D341Med (cell line): ENCODE measurements at regions not wholly inside any gene's neighbourhood (a gene's known extent, or its start where the extent isn't known, plus 50 kb on each side); places are given as distances from the start of the nearest gene placed in this dataset.
"Not testable (repeated sequence)": the region's sequence is repeated elsewhere in the genome, so short reads cannot be mapped to it uniquely, and the experiment has no call there.

Experiments
- DNase-seq: peaks from one replicate; pipeline ENCODE4 v3.0.0; 2012; ENCODE audit warnings: low spot score

DNA sequence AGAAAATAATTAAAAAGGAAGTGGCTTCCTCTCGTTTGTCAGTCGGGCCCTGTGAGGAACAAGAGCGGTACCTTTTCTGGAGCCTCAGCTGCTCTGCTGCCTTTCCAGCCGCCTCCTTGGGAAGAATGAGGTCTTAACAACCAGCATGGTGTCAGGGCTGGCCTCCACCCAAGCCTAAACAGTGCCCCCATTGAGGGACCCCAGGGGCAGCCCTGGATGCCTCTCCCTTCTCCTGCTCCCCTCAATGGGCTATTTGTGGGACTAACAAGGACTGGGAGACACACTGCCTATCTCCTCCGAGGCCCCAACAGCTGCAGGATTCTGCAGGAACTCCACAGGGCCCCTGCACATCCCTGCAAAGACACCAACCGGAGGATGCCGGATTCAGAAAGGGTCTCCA is 155.4 kb upstream of the MAP3K1 start:
- DNase-seq, result no peak

DNA sequence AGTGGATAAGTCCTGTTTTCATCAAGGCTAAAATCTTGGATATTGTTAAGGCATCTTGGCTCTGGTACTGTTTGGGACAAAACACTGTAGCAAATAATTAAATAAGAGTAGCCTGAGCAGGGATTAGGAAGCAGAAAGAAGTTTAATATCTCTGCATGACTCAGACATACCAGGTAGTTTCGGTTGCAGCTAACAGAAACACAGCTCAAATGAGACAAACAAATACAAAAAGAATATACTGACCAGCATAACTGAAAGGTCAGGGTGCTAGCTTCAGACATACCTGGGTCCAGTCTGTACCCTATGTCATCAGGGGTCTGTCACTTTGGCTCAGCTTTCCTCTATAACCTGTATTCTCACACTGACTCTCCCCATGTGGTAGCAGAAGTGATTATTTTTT is 156.4 kb upstream of the MAP3K1 start:
- DNase-seq, result no peak

DNA sequence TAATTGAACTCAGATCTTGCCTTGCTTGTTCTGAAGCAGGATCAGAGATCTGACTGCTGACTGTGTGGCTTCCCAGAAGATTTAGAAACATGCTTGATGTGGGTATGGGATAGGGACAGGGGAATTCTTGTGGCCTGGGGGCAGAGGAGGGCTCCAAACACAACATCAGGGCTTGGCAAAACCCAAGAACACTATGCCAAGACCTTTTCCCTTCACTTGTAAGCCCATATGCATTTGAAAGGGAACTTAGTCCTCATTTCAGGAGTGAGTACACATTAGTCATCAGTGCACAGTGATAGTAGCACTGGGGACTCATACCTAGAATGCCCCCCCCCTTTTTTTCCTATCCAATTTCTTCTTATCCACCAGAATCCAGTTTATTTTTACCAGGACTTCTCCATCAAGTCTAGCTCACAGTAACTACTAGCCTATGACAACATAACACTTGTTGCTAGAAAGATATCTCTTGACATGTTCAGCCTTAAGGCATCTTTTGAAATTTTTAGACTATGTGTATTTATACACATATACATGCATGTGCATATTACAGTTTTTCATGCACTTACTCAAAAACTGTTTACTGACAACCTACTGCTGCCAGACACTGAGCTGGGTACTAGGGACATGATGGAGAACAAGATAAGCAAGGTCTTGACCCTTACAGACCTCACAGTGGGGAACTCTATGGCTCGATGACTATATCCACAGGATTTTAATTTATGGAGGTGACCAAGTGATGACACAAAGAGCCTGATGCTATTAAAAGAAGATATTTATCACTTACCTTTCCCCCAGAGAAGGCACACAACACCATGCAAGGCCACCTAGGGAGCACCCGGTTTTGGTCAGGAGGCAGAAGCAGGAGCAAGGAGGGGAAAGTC is 158.3 kb upstream of the MAP3K1 start:
- DNase-seq, result no peak

DNA sequence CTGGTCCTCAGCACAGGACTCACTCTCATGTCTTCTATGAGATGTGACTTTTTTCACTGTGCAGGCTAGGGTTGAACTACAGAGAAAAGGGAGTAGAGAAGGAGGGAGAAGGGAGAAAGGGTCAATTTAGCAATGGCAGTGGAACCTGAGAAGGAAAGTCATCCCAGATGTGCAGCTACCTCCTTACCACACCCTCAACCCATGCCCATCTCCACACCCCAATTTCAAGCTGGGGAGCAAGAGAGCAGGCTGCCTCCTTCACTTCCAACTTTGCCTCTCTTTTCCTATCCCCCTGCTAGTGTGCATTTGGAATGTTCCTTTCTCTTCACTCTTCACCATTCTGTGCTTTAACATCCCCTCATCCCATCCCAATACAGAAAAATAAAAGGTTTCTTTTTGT is 163.5 kb upstream of the MAP3K1 start:
- no peak for DNase-seq

DNA sequence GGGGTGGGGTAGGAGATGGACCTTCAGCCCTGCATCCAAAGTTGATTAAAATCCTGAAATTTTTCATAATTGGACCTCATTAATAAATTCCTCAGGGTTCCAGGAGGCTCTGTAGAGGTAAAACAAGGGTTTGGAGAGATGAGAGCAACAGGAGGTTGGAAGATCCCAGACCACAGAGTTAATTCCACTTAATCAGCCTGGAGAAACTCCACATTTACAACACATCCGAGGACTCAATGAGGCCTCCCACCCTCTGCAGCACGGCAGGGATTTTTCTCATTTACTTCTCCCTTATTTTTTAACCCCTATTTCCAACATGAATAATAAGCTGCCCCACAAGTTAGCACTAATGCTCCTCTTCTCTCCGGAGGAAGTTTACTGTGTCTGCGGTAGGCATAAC is 165.0 kb upstream of the MAP3K1 start:
- no peak for DNase-seq

DNA sequence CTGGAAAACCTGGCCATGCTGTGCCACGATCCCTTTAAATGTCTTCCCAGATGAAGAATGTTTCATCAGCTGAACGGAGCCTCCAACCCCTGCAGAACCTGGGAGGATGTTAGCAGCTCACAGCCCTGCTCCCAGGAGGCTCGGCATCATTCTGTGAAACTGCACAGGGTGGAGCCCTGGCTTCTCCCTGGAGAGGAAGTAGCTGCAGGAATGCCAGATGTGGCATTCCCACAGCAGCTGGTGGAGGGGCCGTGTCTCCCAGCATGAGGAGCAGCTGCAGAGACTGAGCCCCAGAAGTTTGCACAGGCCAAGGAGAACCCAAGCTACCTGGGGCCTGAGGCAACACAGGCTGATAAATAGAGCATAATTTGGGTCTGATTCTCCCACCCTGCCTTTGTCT is 165.8 kb upstream of the MAP3K1 start:
- no peak for DNase-seq

DNA sequence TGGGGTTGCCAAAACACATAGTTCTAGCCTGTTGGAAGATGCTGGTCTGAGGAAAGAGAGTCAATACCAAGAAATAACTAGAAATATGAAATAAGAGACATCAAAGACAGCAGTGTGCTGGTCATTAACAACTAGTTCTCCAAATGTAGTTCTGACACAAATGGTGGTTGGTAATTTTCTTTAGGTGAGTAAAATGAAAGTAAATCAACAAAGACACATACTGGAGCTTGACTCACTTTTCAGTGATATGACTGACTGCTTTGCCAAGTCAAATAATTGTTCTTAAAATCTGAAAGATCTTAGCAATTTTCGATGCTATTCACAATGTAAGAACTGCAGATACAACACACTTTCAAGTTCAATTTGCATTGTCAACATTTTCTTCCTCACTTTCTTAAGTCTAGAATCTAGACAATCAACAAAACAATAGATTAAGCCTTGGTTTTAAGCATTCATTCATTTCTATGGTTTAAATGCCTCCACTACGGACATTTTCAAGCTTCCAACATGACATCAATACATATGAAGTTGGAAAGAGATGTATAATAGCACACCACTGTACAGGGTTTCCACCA is 166.8 kb upstream of the MAP3K1 start:
- no peak for DNase-seq

DNA sequence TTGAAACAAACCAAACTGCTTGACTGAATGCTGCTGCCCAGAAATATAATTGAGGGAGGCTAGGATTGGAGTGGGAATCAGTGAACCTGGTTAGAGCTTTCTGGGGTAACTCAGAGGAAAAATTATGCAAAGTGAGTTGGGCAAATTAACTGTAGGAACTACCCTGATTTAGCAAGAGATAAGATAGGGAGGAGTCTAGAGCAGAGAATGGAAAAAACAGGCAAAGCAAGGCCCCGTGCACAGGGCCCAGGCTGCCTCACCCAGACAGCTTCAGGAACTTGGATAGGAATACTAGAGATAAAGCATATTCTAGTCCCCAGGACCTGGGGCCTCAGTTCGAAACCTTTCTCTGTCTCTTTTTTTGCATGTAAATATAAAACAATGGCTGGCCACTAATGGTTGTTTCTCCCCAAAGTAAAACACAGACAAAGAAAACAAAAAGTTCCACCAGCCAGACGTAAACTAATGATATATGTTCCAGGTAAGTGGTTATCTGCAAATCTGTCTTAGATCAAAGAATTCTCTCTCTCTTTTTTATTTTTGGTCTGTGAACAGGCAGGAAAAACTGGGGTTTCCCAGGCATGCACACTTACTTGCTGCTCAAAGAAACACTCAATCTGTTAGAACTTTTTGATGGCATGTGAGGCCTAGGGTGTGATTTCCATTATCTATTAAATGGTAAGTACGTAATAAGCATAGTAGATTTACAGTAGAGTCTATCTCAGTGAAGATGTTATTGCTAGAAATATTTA is 168.1 kb upstream of the MAP3K1 start:
- no peak for DNase-seq

DNA sequence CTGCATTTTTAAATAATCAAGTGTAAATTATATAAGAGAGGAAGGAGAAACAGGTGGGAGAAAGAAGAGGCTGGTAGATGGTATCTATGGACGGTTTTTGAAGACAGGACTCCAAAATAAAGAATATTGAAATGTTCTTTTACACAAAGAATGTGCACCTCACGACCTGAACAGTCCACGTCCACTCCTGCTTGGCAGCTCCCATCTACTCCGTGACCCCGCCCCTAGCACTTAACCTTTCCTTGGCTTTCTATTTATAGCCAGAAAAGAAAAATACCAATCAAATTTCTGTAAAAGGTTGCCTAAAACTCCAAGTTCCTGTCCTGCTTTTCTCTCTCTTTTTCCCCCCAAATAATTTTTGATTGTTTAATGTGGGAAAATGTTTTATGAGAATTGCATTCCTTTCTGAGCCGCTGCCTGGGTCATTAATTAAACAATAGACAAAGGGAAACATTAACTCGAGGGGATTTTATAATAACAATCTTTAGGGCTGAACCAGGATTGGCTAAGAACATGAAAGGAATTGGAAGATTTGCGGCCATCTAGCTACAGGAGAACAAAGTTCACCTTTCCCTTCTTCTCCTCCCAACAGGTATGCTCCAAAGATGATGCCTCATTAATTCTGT is 173.6 kb upstream of the MAP3K1 start:
- DNase-seq, result no peak

DNA sequence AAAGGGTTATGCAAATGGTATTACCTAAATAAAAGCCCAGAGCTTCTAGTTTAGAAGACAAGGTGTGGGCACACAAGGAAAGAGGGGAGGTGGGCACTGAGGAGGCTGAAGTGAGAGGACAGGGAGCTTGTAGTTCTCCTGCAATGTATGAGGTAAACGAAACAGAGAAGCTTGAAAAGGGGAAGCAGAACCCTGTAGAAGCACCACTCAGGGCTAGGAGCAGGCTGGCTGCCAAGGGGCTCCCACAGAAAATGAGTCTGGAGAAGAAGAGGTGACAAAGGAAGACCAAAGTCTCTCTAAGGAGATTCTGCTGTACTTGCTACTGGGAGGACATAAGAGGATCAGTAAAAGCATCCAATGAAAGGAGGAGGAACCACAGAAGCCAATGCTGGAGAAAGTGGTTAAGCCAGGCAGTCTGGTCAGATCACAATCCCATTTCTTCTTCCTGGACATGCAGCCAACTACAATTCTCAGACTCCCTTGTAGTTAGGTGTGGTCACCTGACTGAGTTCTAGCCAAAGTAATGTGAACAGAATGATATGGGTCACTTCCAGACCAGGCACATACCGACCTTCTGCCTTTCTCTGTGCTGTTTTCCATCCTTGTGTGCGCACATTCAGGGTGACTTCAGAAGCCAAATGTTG is 174.5 kb upstream of the MAP3K1 start:
- DNase-seq, result no peak

DNA sequence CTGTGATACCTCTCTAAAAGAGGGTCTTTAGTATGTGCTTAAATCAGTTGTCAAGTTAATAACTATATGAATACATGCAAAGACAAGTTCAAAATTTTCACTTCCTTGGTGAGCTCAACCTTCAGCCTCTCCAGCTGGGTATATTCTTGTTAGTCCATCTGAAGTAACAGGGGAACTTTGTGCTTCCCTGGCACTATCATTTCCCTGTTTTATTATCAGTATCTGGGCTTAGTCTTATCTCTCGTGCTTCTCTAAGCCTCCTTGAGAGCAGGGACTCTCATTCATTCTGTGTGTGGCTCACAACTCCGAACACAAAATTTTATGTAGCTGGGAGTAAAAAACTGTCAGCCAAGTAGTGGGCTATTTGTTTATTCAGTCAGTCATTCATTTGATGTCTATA is 175.9 kb upstream of the MAP3K1 start:
- no peak for DNase-seq

DNA sequence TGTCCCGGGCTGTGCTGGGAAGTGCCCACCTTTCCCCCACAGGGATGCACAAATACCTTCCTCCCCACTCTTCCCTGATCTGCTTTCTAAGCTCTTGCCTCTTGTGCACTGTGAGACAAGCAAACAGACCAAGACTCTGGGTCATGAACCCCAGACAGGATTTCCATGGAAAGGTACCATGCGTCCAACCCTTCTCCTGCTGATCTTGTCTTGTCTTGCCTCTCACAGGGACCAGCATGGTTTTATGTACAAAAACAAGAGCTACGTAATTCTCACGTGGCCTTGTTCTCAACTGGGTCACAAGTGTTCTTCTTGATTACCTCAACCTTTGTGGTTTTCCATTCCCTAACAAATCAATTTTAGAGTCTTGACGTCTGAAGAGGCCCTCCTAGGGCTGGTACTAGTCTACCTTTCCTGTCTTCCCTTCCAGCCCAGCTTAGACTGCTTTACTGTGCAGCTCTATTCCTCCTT is 176.5 kb upstream of the MAP3K1 start:
- no peak for DNase-seq

DNA sequence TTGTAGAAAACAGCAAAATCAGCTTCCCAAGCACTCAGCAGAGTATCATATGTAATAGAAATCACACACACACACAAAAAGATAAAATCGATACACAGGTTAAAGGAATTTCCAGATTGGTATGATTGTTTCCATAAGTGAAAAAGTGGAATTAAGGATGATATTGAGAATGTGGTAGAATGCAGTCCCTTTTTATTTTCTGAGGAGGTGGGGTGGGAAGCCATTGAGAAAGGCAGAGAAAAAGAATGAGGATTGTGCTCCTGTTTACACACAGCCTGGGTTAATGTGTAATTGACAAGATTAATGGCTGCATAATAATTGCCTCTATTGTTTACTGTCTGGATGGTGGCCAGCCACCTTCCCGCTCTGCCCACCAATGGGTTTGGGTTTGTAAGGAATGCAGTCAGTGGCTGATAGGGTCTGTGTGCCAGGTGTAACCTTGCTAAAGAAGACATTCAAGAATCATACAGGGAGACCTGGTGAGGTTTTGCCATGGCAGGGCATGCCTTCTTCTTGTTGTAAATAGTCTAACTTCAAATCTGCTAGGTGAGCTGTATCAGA is 177.2 kb upstream of the MAP3K1 start:
- DNase-seq, result no peak

DNA sequence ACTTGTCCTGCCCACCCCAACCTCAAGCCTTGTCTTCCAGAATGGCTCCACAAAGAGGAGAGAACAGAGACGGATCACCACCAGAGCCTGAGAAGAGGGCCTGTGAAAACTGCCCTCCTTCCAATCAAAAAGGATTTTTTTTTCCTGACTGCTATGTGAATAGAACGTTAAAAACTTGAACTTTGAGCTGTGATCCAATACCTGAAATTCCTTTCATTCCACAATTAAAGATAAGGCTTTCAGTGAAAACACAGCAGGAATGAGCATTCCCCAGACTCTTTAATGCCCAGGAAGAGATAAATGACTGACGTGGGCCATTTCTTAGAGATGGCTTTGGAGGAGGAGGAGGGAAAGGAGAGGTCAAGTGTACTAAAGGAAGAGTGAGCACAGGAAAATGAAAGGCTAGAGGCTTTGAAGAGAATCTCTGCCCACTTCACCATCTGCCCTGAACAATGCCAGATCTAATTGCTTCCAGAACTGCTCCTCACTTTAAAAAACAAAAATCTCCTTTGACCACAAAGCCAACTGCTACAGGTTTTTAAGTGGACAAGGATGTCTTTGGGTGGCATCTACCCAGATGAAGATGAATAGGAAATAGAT is 177.9 kb upstream of the MAP3K1 start:
- no peak for DNase-seq

DNA sequence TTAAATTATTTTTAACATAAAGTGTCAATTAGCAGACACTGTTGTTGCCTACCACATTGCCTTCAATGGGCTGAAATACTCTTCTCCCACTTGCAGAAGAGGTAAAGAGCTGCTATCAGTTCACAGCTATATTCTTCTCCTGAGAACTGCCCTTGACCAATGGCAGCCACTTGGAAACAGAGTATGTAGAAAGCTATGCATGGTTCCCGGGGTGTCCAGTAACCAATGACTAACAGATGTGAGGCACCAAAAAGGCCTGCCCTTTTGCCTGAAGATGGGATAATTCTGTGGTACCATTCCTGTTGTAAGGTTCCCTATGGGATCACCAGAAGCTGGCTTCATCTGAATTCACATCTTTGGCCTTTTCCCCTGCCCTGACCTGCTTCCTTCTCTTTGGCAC is 181.4 kb upstream of the MAP3K1 start:
- DNase-seq, result no peak

DNA sequence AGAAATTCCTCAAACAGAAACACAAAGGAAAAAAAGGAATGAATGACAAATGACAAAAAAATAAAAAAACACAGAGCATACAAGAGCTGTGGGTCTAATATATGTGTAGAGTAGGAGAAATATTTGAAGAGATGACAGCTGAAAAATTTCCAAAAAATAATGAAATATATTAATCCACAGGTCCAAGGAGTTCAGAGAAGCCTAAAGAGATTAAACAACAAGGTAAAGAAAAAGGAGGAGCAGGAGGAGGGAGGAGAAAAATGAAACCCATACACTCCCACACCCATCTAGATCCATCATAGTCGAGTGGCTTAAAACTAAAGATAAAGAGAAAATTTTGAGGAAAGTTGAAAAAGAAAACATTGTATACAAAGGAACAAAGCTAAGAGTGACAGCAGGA is 182.4 kb upstream of the MAP3K1 start:
- DNase-seq, result no peak

DNA sequence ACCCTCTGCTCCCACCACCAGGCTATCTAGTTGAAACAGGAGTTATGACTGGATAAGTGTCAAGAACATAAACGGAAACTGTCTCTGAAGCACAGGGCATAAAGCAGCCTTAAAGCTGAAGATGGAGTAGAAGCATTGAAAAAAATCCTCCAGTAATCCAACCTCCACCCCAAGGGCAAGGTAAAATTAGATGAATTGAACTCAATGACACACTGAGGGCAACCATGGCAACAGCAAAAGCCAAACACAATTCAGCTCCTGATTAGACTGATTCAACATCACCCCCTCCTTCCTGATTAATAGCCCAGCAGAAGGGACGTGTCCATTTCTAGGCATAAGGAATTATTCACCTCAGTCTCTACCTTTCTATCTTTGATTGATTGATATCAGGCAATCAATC is 183.2 kb upstream of the MAP3K1 start:
- no peak for DNase-seq

DNA sequence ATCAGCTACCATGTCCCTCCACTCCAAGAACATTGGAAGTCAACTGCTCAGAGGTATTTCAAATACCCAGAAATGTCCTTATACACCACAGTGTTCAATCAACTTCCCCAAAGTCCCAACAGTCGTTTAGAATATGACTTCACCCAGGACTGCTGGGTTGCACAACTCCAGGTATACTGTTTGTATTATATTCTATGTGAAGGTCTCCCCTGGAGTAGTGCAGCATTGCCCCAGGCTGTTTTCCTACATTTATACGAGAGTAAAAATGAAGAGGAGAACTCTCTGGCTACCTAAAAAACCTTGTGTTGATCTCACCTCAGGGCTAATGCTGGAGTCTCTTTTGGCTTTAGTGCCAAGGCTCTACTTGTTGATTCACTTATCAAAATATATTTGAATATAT is 183.6 kb upstream of the MAP3K1 start:
- DNase-seq, result no peak

DNA sequence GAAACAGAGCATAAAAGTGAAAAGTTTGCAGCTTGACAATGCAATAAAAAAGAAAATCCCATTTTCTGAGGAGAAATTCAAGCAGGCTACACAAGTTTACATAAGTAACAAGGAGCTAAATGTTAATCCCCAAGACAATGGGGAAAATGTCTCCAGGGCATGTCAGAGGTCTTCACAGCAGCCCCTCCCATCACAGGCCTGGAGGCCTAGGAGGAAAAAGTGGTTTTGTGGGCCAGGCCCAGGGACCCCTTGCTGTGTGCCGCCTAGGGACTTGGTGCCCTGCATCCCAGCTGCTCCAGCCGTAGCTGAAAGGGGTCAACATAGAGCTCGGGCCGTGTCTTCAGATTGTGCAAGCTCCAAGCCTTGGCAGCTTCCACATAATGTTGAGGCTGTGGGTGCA is 186.7 kb upstream of the MAP3K1 start:
- DNase-seq, result not testable (repeated sequence)

DNA sequence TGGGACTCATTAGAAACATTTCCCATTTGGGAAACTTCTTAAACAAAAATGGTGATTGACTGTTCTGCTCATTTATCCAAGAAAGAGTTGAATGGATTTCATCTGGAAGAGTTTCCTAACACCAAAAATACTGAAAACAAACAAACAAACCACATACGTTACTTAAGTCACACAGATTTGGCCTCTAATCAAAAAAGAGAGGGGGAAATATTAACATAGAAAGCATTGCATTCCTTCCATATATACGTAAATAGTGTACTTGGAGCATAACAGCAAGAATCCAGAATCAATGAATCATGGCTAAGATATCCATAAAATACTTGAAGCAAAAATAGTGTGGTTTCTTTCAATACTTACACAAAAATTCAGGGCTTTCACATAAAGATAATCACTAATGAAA is 189.8 kb upstream of the MAP3K1 start:
- no peak for DNase-seq

DNA sequence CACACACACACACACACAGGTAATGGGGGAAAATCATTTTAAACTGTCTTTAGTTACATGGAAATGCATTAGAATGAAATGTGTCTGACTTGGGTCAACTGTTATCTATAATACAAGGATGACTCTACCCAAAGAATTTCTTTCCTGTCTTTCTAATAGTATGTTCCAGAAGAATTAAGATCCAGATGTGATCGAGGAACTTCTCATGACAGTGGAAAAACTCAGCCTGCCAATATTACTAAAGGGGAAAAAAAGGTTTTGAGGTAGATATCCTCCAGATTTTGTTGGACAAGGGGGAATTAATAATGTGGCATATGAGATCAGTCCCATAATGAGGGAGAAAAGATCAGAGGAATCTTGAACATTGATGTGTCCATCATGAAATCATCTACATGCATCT is 190.6 kb upstream of the MAP3K1 start:
- no peak for DNase-seq
